Spleen (tissue), 7 donors: ENCODE measurements at regions not wholly inside any gene's neighbourhood (a gene's known extent, or its start where the extent isn't known, plus 50 kb on each side); places are given as distances from the start of the nearest gene placed in this dataset.

Experiments used
- CTCF ChIP-seq, 11 experiments: fragments of 200-600 bp in 7 of 11; fragments of 450-650 bp in 4 of 11; sonication (generic) in 4 of 11; IDR thresholded peaks in 8 of 11; conservative IDR thresholded peaks in 3 of 11; 1 replicate in 7 of 11; 2 replicates in 4 of 11; pipeline versions ENCODE4 v1.4.0 to v1.8.0; 2016 to 2021; ENCODE audit warnings: antibody characterized with exemption in 11 of 11, inconsistent platforms in 4 of 11, mild to moderate bottlenecking in 1 of 11
- POLR2A ChIP-seq, 3 donors: fragments of 450-650 bp; IDR thresholded peaks; one replicate each; pipeline ENCODE4 v1.5.1; 2017; ENCODE audit warnings: antibody characterized with exemption in 3 of 3, mild to moderate bottlenecking in 1 of 3
- POLR2AphosphoS5 ChIP-seq, 3 donors: sonication (generic); formaldehyde crosslinking; IDR thresholded peaks; one replicate each; pipeline ENCODE4 v1.5.1; 2017; ENCODE audit warnings: antibody characterized with exemption in 3 of 3
- donor health status: DM: no; HTN: no; CAD: no; lungs with moderate emphysema.
- donor health status: DM: no; HTN: no; CAD: no.
- donor health status: DM: no; HTN: no; CAD: no.

GRCh38 chr2:16728351-16729136 is 62.9 kb upstream of the CYRIA start:
- TF ChIP-seq CTCF (IDR thresholded peaks at IDR 0.05 in 8 of 11, conservative IDR thresholded peaks at IDR 0.05 in 3 of 11): no peak
- no peak for TF ChIP-seq POLR2AphosphoS5 (IDR thresholded peaks at IDR 0.05)
- no peak for TF ChIP-seq POLR2A (IDR thresholded peaks at IDR 0.05)
